Mesendoderm (in vitro differentiated cells): ENCODE measurements at regions not wholly inside any gene's neighbourhood (a gene's known extent, or its start where the extent isn't known, plus 50 kb on each side); places are given as distances from the start of the nearest gene placed in this dataset.

Experiments used
- DNase-seq: peaks from one replicate; pipeline ENCODE4 v3.0.0; 2013
- H2AK5ac ChIP-seq: 2 replicates; pipeline ENCODE4 v1.6.1; 2013; ENCODE audit warnings: low read length, inconsistent platforms
- H2BK120ac ChIP-seq: 2 replicates; pipeline ENCODE4 v1.6.1; 2013; ENCODE audit warnings: low read depth, mild to moderate bottlenecking, low read length, moderate library complexity, mixed read lengths
- H2BK15ac ChIP-seq: replicated peaks from 2 replicates; pipeline ENCODE4 v1.6.1; 2013; ENCODE audit warnings: low read depth, mild to moderate bottlenecking, moderate library complexity
- H2BK5ac ChIP-seq: 2 replicates; pipeline ENCODE4 v1.6.1; 2013; ENCODE audit warnings: low read length, inconsistent platforms
- H3K18ac ChIP-seq: 2 replicates; pipeline ENCODE4 v1.6.1; 2013; ENCODE audit warnings: mild to moderate bottlenecking, low read length, mixed read lengths
- H3K23ac ChIP-seq: one replicate; pipeline ENCODE4 v1.6.1; 2013; ENCODE audit warnings: low read length
- H3K27ac ChIP-seq: 2 replicates; pipeline ENCODE4 v1.5.1; 2013; ENCODE audit warnings: low read depth, mild to moderate bottlenecking, inconsistent platforms, low read length, moderate library complexity
- H3K27me3 ChIP-seq: 2 replicates; pipeline ENCODE4 v1.6.1; 2013; ENCODE audit warnings: low read length, control low read depth, mild to moderate bottlenecking, inconsistent platforms; ENCODE audit not compliant: insufficient read depth, poor library complexity
- H3K36me3 ChIP-seq: 2 replicates; pipeline ENCODE4 v1.6.1; 2013; ENCODE audit warnings: low read length, inconsistent platforms; ENCODE audit not compliant: control insufficient read depth, insufficient read depth
- H3K4ac ChIP-seq: one replicate; pipeline ENCODE4 v1.6.1; 2013; ENCODE audit warnings: low read depth, mild to moderate bottlenecking, low read length, moderate library complexity
- H3K4me1 ChIP-seq: 2 replicates; pipeline ENCODE4 v1.6.1; 2013; ENCODE audit warnings: low read depth, low read length, inconsistent platforms; ENCODE audit not compliant: control insufficient read depth
- H3K4me2 ChIP-seq: 2 replicates; pipeline ENCODE4 v1.6.1; 2013; ENCODE audit warnings: low read length
- H3K4me3 ChIP-seq: 2 replicates; pipeline ENCODE4 v1.5.1; 2013; ENCODE audit warnings: mild to moderate bottlenecking, low read length
- H3K56ac ChIP-seq: one replicate; pipeline ENCODE4 v1.6.1; 2013; ENCODE audit warnings: low read length
- H3K79me1 ChIP-seq: 2 replicates; pipeline ENCODE4 v1.6.1; 2013; ENCODE audit warnings: low read length, inconsistent platforms
- H3K79me2 ChIP-seq: 2 replicates; pipeline ENCODE4 v1.6.1; 2013; ENCODE audit warnings: mild to moderate bottlenecking, low read length; ENCODE audit not compliant: control insufficient read depth, insufficient read depth
- H3K9ac ChIP-seq: 2 replicates; pipeline ENCODE4 v1.6.1; 2013; ENCODE audit warnings: low read length, inconsistent platforms
- H4K5ac ChIP-seq: one replicate; pipeline ENCODE4 v1.6.1; 2013; ENCODE audit warnings: low read length
- H4K8ac ChIP-seq: one replicate; pipeline ENCODE4 v1.6.1; 2013; ENCODE audit warnings: low read depth, mild to moderate bottlenecking, control low read depth, low read length, moderate library complexity
- WGBS: extraction: QIAGEN DNeasy Blood & Tissue Kit; methylation state at CpG from one replicate; pipeline ENCODE4 v1.1.7; 2013; ENCODE audit warnings: low lambda C conversion rate, missing lambda C conversion rate; ENCODE audit not compliant: insufficient coverage; ENCODE audit errors: extremely low coverage; 5-methylcytosine and 5-hydroxymethylcytosine counted together

DNA sequence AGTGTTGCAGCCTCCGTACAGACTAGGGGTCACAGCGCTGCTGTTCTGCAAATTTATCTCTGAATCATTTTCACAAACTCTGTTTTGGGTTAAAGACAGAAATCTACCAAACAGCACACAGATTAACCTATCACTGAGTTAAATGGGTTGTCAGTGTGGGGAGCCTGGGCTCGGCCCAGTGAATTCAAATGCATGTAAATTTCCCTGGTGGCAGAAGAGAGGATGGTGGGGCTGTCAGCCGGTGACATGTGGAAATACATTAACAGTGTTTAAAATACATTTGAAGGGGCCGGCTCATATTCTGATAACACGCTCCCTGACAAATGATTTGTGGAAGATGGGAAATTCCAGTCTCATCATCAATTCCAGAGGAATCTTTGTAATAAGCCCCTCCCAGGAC lies 309.6 kb upstream of the MKI67 start:
- H2BK15ac ChIP-seq: no peak overlapping the region
- H3K4me1 ChIP-seq: peaks cover 3% of the 10 kb centered on the region
- no peak overlapping the region for H3K4ac ChIP-seq
- H4K5ac ChIP-seq: no peak overlapping the region
- no peaks in the 10 kb centered on the region for H3K79me2 ChIP-seq
- no peak overlapping the region for H3K27ac ChIP-seq
- WGBS: no CpG with 5 or more reads among the region's 6 CpGs
- H2AK5ac ChIP-seq: no peak overlapping the region
- no peak overlapping the region for H3K56ac ChIP-seq
- H2BK5ac ChIP-seq: no peak overlapping the region
- no peak overlapping the region for H4K8ac ChIP-seq
- no peak overlapping the region for H3K23ac ChIP-seq
- H2BK120ac ChIP-seq: no peak overlapping the region
- no peak for DNase-seq
- no peak overlapping the region for H3K4me3 ChIP-seq
- H3K79me1 ChIP-seq: no peaks in the 10 kb centered on the region
- no peak overlapping the region for H3K18ac ChIP-seq
- H3K9ac ChIP-seq: no peak overlapping the region
- no peaks in the 10 kb centered on the region for H3K36me3 ChIP-seq
- H3K27me3 ChIP-seq: no peaks in the 10 kb centered on the region
- no peak overlapping the region for H3K4me2 ChIP-seq

DNA sequence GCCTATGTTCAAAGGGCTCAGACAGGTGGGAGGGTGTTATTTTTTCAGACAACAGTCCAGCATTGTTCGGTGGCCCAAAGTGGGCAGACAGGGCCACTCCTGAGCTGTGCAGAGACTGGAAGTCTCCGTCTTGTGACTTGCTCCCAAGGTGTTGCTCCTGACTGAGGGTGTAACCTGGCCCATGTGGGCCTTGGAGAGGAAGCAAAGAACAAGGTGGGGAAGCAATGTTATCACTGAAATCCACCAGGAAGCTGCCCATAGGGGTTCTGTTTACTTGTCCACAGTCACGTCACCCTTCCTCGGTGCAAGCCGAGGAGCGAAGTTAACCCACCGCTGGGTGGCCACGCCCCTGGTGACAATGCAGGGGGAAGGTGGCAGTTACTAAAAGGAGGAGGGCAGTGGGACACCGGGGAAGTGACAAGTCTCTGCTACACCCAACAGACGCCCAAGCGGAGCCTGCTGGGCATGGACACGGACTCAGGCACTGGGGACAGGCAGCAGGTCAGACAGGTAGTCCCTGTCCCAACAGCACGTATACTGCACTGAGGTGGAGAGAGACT lies 311.6 kb upstream of the MKI67 start:
- no CpG with 5 or more reads among the region's 13 CpGs for WGBS

DNA sequence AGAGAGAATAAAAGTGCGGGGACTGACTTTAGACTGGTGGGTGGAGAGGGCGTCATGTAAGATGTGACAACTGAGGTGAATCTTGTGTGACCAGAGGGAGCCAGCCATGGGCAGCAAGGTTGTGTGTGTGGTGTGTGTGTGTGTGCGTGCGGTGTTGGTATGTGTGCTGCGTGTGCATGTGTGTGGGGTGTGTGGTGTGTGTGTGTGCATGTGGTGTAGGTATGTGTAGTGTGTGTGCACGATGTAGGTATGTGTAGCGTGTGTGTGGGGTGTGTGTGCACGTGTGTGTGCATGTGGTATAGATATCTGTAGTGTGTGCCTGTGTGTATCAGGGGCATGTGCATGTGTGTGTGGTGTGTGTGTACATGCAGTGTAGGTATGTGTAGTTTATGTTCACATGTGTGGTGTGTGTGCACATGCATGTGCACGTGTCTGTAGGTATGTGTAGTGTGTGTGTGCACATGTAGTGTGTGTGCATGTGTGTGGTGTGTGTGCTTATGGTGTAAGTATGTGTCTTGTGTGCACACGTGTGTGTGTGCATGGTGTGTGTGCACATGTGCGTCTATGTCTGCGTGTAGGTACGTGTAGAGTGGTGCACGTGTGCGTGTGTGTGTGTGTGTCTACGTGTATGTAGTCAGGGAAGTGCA lies 312.3 kb upstream of the MKI67 start:
- no peak overlapping the region for H3K23ac ChIP-seq
- no peak overlapping the region for H4K5ac ChIP-seq
- H3K4ac ChIP-seq: no peak overlapping the region
- peaks cover 3% of the 10 kb centered on the region for H3K4me1 ChIP-seq
- H3K4me3 ChIP-seq: no peak overlapping the region
- H3K9ac ChIP-seq: no peak overlapping the region
- H3K56ac ChIP-seq: no peak overlapping the region
- no peak overlapping the region for H3K27ac ChIP-seq
- H2BK15ac ChIP-seq: no peak overlapping the region
- H3K4me2 ChIP-seq: no peak overlapping the region
- H2BK5ac ChIP-seq: no peak overlapping the region
- no peaks in the 10 kb centered on the region for H3K79me2 ChIP-seq
- WGBS: 100% methylated on average over 1 of the region's 16 CpGs
- H3K18ac ChIP-seq: no peak overlapping the region
- H4K8ac ChIP-seq: no peak overlapping the region
- no peak for DNase-seq
- no peak overlapping the region for H2AK5ac ChIP-seq
- H3K27me3 ChIP-seq: no peaks in the 10 kb centered on the region
- H2BK120ac ChIP-seq: no peak overlapping the region
- no peaks in the 10 kb centered on the region for H3K36me3 ChIP-seq
- H3K79me1 ChIP-seq: no peaks in the 10 kb centered on the region

More for the DNA sequence above, 311.6 kb upstream of the MKI67 start:
- DNase-seq: no peak
- Histone ChIP-seq H2AK5ac (no peak overlapping the region), H3K4me2 (no peak overlapping the region), H3K4me3 (no peak overlapping the region), H4K8ac (no peak overlapping the region), H3K4ac (no peak overlapping the region), H3K18ac (no peak overlapping the region), H3K23ac (no peak overlapping the region), H3K27ac (no peak overlapping the region), H3K79me2 (no peaks in the 10 kb centered on the region), H2BK15ac (no peak overlapping the region), H3K56ac (no peak overlapping the region), H2BK5ac (no peak overlapping the region), H3K27me3 (no peaks in the 10 kb centered on the region), H3K4me1 (peaks cover 3% of the 10 kb centered on the region), H4K5ac (no peak overlapping the region), H3K36me3 (no peaks in the 10 kb centered on the region), H3K9ac (no peak overlapping the region), H2BK120ac (no peak overlapping the region), H3K79me1 (no peaks in the 10 kb centered on the region)

DNA sequence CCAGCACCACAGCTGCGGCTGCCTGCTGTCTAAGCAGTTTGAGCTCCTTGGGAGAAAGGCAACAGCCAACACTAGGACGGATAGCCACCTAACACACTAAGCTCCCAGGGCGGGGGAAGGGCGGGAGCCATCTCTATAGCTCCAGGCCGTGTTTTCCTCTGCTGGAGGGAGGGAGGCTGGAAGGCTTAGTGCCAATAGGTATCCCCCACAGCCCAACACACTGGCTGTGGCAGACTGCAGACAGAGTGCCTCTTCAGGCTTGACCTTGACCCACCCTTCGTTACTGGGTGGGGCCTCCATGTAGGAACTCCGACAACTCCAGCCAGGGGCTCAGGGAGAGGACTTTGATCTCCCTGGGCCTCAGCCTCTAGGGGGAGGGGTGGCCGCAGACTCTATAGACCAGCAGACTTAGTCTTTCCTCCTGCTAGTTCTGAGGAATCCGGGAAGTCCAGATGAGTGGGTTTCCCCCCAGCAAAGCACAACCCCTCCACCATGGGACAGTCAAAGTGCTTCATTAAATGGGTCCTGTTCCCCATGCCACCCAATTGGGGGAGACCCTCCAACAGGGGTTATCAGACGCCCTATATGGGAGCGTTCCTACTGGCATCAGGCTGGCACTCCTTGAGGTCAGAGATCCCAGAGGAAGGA lies 314.4 kb upstream of the MKI67 start:
- no peaks in the 10 kb centered on the region for H3K79me2 ChIP-seq
- H3K56ac ChIP-seq: no peak overlapping the region
- no peaks in the 10 kb centered on the region for H3K79me1 ChIP-seq
- no peak overlapping the region for H2BK120ac ChIP-seq
- no peak overlapping the region for H3K27ac ChIP-seq
- no peak overlapping the region for H3K23ac ChIP-seq
- H3K36me3 ChIP-seq: no peaks in the 10 kb centered on the region
- H3K9ac ChIP-seq: no peak overlapping the region
- no peak overlapping the region for H2BK15ac ChIP-seq
- H3K27me3 ChIP-seq: no peaks in the 10 kb centered on the region
- H3K4ac ChIP-seq: no peak overlapping the region
- no peak overlapping the region for H3K4me2 ChIP-seq
- peaks cover 3% of the 10 kb centered on the region for H3K4me1 ChIP-seq
- DNase-seq: peak; percentile 65
- H2BK5ac ChIP-seq: no peak overlapping the region
- WGBS: no CpG with 5 or more reads among the region's 11 CpGs
- H4K8ac ChIP-seq: no peak overlapping the region
- no peak overlapping the region for H3K4me3 ChIP-seq
- H4K5ac ChIP-seq: no peak overlapping the region
- H3K18ac ChIP-seq: no peak overlapping the region
- no peak overlapping the region for H2AK5ac ChIP-seq

DNA sequence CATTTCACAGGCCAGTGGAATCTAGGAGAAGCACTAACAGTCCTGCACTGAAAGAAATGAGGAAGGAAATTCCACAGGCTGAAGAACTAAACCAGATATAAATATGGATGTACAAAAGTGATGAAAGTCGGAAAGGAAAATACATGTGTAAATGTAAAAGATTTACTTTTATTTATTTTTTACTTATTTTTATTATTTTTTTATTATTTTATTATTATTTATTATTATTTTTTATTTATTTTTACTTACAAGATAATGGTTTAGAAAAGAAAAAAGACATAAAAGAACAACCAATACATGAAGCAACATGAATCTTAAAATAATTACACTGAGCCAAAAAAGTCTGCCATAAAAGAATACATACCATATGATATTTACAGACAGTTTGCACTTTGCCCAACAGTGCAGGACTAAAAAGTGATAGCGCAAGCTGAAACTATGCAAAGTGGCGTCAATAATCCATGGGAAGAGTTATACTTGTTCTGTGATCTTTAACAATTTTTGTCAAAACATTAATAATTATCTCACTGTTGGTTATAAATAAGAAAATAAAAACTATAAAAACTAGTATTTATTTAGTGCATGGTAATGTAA lies 317.8 kb upstream of the MKI67 start:
- H2AK5ac ChIP-seq: no peak overlapping the region
- no peak overlapping the region for H3K56ac ChIP-seq
- H3K9ac ChIP-seq: no peak overlapping the region

More for the DNA sequence above, 317.8 kb upstream of the MKI67 start:
- no peak overlapping the region for H3K23ac ChIP-seq
- H2BK120ac ChIP-seq: no peak overlapping the region
- H2BK15ac ChIP-seq: no peak overlapping the region
- no peak overlapping the region for H3K4ac ChIP-seq
- H3K27ac ChIP-seq: no peak overlapping the region
- H3K36me3 ChIP-seq: no peaks in the 10 kb centered on the region
- H3K4me1 ChIP-seq: peaks cover 3% of the 10 kb centered on the region
- no peak overlapping the region for H3K18ac ChIP-seq
- no peaks in the 10 kb centered on the region for H3K79me2 ChIP-seq
- no peaks in the 10 kb centered on the region for H3K79me1 ChIP-seq
- no peak overlapping the region for H3K4me2 ChIP-seq
- no peak overlapping the region for H4K5ac ChIP-seq
- H3K27me3 ChIP-seq: no peaks in the 10 kb centered on the region
- H3K4me3 ChIP-seq: no peak overlapping the region
- DNase-seq: no peak
- H2BK5ac ChIP-seq: no peak overlapping the region
- H4K8ac ChIP-seq: no peak overlapping the region
- WGBS: no CpG with 5 or more reads among the region's 3 CpGs
